IMR-90 (cell line): ENCODE measurements at regions not wholly inside any gene's neighbourhood (a gene's known extent, or its start where the extent isn't known, plus 50 kb on each side); places are given as distances from the start of the nearest gene placed in this dataset.

ENCODE experiments used
- CEBPB ChIP-seq: IDR thresholded peaks from 2 replicates; pipeline ENCODE4 v1.6.1; 2012; ENCODE audit warnings: low read depth, low read length, improper control_type of control experiment
- CTCF ChIP-seq: conservative IDR thresholded peaks from 2 replicates; pipeline ENCODE4 v1.5.1; 2012; ENCODE audit warnings: mild to moderate bottlenecking, low read depth, low read length, improper control_type of control experiment
- MAZ ChIP-seq: IDR thresholded peaks from 2 replicates; pipeline ENCODE4 v1.6.1; 2012; ENCODE audit warnings: low read depth, mild to moderate bottlenecking, low read length, improper control_type of control experiment, moderate library complexity, borderline replicate concordance
- POLR2A ChIP-seq: IDR thresholded peaks from 2 replicates; pipeline ENCODE4 v1.6.1; 2012; ENCODE audit warnings: mild to moderate bottlenecking, low read depth, low read length

DNA sequence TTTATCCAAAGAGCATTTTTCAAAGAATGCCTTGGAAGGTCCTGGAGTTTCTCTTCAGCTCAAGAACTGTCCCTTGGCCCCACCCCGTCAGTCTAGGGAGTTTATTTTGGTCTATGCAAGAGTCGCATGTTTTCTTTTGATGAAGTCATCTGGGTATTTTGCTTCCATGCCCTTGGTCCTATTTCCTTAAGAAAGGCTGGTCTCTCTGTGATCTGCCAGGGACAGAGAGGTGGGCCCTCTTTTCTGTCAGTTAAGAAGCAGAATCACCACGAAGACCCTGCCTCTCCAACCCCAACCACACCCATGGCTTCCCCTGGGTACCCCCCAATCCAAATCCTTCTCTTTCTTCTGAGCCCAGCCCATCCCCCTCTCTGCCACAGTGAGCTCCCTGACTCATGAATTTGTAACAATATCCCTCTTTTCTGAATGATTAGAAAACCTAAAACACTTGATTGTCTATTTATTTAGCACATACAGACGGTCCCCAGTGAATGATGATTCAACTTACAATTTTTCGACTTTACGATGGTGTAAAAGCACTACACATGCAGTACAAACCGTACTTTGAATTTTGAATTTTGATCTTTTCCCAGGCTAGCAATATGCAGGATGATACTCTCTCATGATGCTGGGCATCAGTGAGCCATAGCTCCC lies 163.5 kb upstream of the ADRA1B start:
- no peak for TF ChIP-seq POLR2A
- no peak for TF ChIP-seq CTCF
- no peak for TF ChIP-seq MAZ
- no peak for TF ChIP-seq CEBPB
